Liver (tissue), 8 donors: ENCODE measurements at regions not wholly inside any gene's neighbourhood (a gene's known extent, or its start where the extent isn't known, plus 50 kb on each side); places are given as distances from the start of the nearest gene placed in this dataset.

Experiments used
- DNase-seq: peaks from one replicate; pipeline ENCODE4 v3.0.0-alpha.2; 2017; ENCODE audit warnings: low spot score
- H3K27ac ChIP-seq, 2 donors: one replicate each; pipeline ENCODE4 v1.7.0; 2013; ENCODE audit warnings: inconsistent platforms in 2 of 2, low read length in 2 of 2, control low read depth in 1 of 2, low read depth in 1 of 2, mild to moderate bottlenecking in 1 of 2
- H3K27me3 ChIP-seq, 4 donors: one replicate each; pipeline versions ENCODE4 v1.6.1 to v1.7.0; 2013; ENCODE audit warnings: low read length in 3 of 4, inconsistent platforms in 1 of 4, mild to moderate bottlenecking in 1 of 4, moderate library complexity in 1 of 4; ENCODE audit not compliant: control insufficient read depth in 4 of 4, insufficient read depth in 4 of 4
- H3K36me3 ChIP-seq, 4 donors: one replicate each; pipeline versions ENCODE4 v1.6.1 to v1.7.0; 2013; ENCODE audit warnings: low read length in 3 of 4, mild to moderate bottlenecking in 3 of 4, low read depth in 1 of 4, moderate library complexity in 1 of 4; ENCODE audit not compliant: control insufficient read depth in 4 of 4, insufficient read depth in 3 of 4
- H3K4me1 ChIP-seq, 4 donors: one replicate each; pipeline versions ENCODE4 v1.6.1 to v1.7.0; 2013; ENCODE audit warnings: low read length in 3 of 4, mild to moderate bottlenecking in 3 of 4, moderate library complexity in 1 of 4; ENCODE audit not compliant: control insufficient read depth in 4 of 4, insufficient read depth in 4 of 4
- H3K4me3 ChIP-seq, 3 donors: one replicate each; pipeline versions ENCODE4 v1.6.1 to v1.7.0; 2013; ENCODE audit warnings: low read length in 3 of 3, control low read depth in 1 of 3, low read depth in 1 of 3, mild to moderate bottlenecking in 1 of 3
- H3K9ac ChIP-seq, 2 donors: one replicate each; pipeline ENCODE4 v1.7.0; 2013; ENCODE audit warnings: low read length in 2 of 2, mild to moderate bottlenecking in 2 of 2, moderate library complexity in 2 of 2, control low read depth in 1 of 2, low read depth in 1 of 2
- H3K9me3 ChIP-seq, 4 donors: one replicate each; pipeline versions ENCODE4 v1.6.1 to v1.7.0; 2013; ENCODE audit warnings: low read length in 3 of 4; ENCODE audit not compliant: control insufficient read depth in 4 of 4
- ATF3 ChIP-seq: IDR thresholded peaks from 2 replicates; pipeline ENCODE4 v1.6.1; 2016; ENCODE audit warnings: antibody characterized with exemption
- CTCF ChIP-seq: fragments of 150-350 bp; IDR thresholded peaks from 2 replicates; pipeline ENCODE4 v1.5.1; 2017; ENCODE audit warnings: improper control_type of control experiment, low read depth, low read length; ENCODE audit not compliant: missing input control
- EGR1 ChIP-seq, 2 donors: IDR thresholded peaks; 2 replicates each; pipeline ENCODE4 v1.6.1; 2016 to 2018; ENCODE audit warnings: antibody characterized with exemption in 2 of 2, low read depth in 2 of 2
- FOXA1 ChIP-seq: IDR thresholded peaks from 2 replicates; pipeline ENCODE4 v1.6.1; 2016; ENCODE audit warnings: antibody characterized with exemption
- FOXA2 ChIP-seq: IDR thresholded peaks from 2 replicates; pipeline ENCODE4 v1.6.1; 2016; ENCODE audit warnings: antibody characterized with exemption
- GABPA ChIP-seq, 2 donors: IDR thresholded peaks in 1 of 2; conservative IDR thresholded peaks in 1 of 2; 2 replicates each; pipeline ENCODE4 v1.6.1; 2016; ENCODE audit warnings: antibody characterized with exemption in 2 of 2, mild to moderate bottlenecking in 1 of 2, moderate library complexity in 1 of 2
- HNF4A ChIP-seq, 2 donors: conservative IDR thresholded peaks; 2 replicates each; pipeline ENCODE4 v1.6.1; 2016; ENCODE audit warnings: antibody characterized with exemption in 2 of 2, mild to moderate bottlenecking in 2 of 2
- HNF4G ChIP-seq: IDR thresholded peaks from 2 replicates; pipeline ENCODE4 v1.6.1; 2016; ENCODE audit warnings: antibody characterized with exemption
- JUND ChIP-seq, 2 donors: IDR thresholded peaks; 2 replicates each; pipeline ENCODE4 v1.6.1; 2016; ENCODE audit warnings: antibody characterized with exemption in 2 of 2
- MAX ChIP-seq: IDR thresholded peaks from 2 replicates; pipeline ENCODE4 v1.6.1; 2016; ENCODE audit warnings: antibody characterized with exemption
- NR2F2 ChIP-seq: IDR thresholded peaks from 2 replicates; pipeline ENCODE4 v1.6.1; 2016; ENCODE audit warnings: antibody characterized with exemption
- RAD21 ChIP-seq, 2 donors: IDR thresholded peaks; 2 replicates each; pipeline ENCODE4 v1.6.1; 2016; ENCODE audit warnings: antibody characterized with exemption in 2 of 2, mild to moderate bottlenecking in 2 of 2
- REST ChIP-seq: IDR thresholded peaks from 2 replicates; pipeline ENCODE4 v1.6.1; 2016; ENCODE audit warnings: antibody characterized with exemption, mild to moderate bottlenecking
- RXRA ChIP-seq, 2 donors: IDR thresholded peaks; 2 replicates each; pipeline ENCODE4 v1.6.1; 2017 to 2018; ENCODE audit warnings: antibody characterized with exemption in 2 of 2, mild to moderate bottlenecking in 1 of 2
- SP1 ChIP-seq: IDR thresholded peaks from 2 replicates; pipeline ENCODE4 v1.6.1; 2018; ENCODE audit warnings: antibody characterized with exemption, mild to moderate bottlenecking
- TAF1 ChIP-seq: conservative IDR thresholded peaks from 2 replicates; pipeline ENCODE4 v1.6.1; 2016; ENCODE audit warnings: antibody characterized with exemption, mild to moderate bottlenecking
- YY1 ChIP-seq: IDR thresholded peaks from 2 replicates; pipeline ENCODE4 v1.6.1; 2016; ENCODE audit warnings: antibody characterized with exemption, mild to moderate bottlenecking
- ZBTB33 ChIP-seq: IDR thresholded peaks from 2 replicates; pipeline ENCODE4 v1.6.1; 2016; ENCODE audit warnings: antibody characterized with exemption
- WGBS: extraction: QIAGEN DNeasy Blood & Tissue Kit; methylation state at CpG from one replicate; pipeline ENCODE4 v1.1.7; 2013; 5-methylcytosine and 5-hydroxymethylcytosine counted together
- donor health status: healthy.
- donor health status: healthy.
- donor health status: healthy.
- donor health status: healthy.
- donor health status: healthy.

GRCh38 chr4:71269233-71269632 lies 69.6 kb upstream of the SLC4A4 start:
- 95% methylated on average over 5 of the region's 5 CpGs for WGBS
- H3K36me3 ChIP-seq: peaks cover 0 to 1% (median 0%) of the 10 kb centered on the region in 4 donors
- no peak overlapping the region for H3K9ac ChIP-seq
- DNase-seq: no peak
- TF ChIP-seq ZBTB33 (no peak), EGR1 (IDR thresholded peaks at IDR 0.05; ENCODE audit: low read depth in 2 of 2) (no peak), ATF3 (no peak), NR2F2 (no peak), RXRA (IDR thresholded peaks at IDR 0.05) (no peak), TAF1 (no peak), REST (no peak), HNF4G (no peak), FOXA2 (no peak), FOXA1 (no peak), GABPA (IDR thresholded peaks at IDR 0.05 in 1 of 2, conservative IDR thresholded peaks at IDR 0.05 in 1 of 2) (no peak), RAD21 (IDR thresholded peaks at IDR 0.05) (no peak), JUND (IDR thresholded peaks at IDR 0.05) (no peak), MAX (no peak), YY1 (no peak), CTCF (no peak), HNF4A (conservative IDR thresholded peaks at IDR 0.05) (no peak), SP1 (no peak)
- H3K27ac ChIP-seq: no peak overlapping the region
- no peak overlapping the region for H3K4me3 ChIP-seq
- no peaks in the 10 kb centered on the region for H3K27me3 ChIP-seq
- no peaks in the 10 kb centered on the region for H3K9me3 ChIP-seq
- H3K4me1 ChIP-seq: peaks cover 0 to 15% (median under 1%) of the 10 kb centered on the region in 4 donors
